NOMO-1 treated with DMSO at 0.1 percent for 48 hours (cell line): ENCODE measurements at regions not wholly inside any gene's neighbourhood (a gene's known extent, or its start where the extent isn't known, plus 50 kb on each side); places are given as distances from the start of the nearest gene placed in this dataset.
A peak's percentile ranks its signal among the peaks of the same experiment; 100 is the strongest.

Experiments used
- DNase-seq: peaks from one replicate; lab custom pipeline; 2025; ENCODE audit not compliant: unreplicated experiment; lab: John Stamatoyannopoulos, UW

- DNase-seq: peak; percentile 90
These were observed 261.4 kb upstream of the KLF4 start for GRCh38 chr9:107750741-107751566.

- peak; percentile 38 for DNase-seq
These were observed 260.3 kb upstream of the KLF4 start for GRCh38 chr9:107749787-107750444.

GRCh38 chr9:107744873-107745272, 255.3 kb upstream of the KLF4 start:
- DNase-seq: no peak

GRCh38 chr9:107742531-107743309, 253.2 kb upstream of the KLF4 start:
- DNase-seq: no peak

- no peak for DNase-seq
These were observed 250.8 kb upstream of the KLF4 start for GRCh38 chr9:107740088-107740980.

- no peak for DNase-seq
These were observed 250.1 kb upstream of the KLF4 start for GRCh38 chr9:107739601-107740082.

GRCh38 chr9:107738789-107739188, 249.2 kb upstream of the KLF4 start:
- DNase-seq: no peak

GRCh38 chr9:107737987-107738743, 248.6 kb upstream of the KLF4 start:
- no peak for DNase-seq

GRCh38 chr9:107737610-107737986, 248.0 kb upstream of the KLF4 start:
- no peak for DNase-seq

- no peak for DNase-seq
These were observed 246.3 kb upstream of the KLF4 start for GRCh38 chr9:107735821-107736220.

GRCh38 chr9:107734256-107735013, 244.9 kb upstream of the KLF4 start:
- no peak for DNase-seq

- no peak for DNase-seq
These were observed 243.9 kb upstream of the KLF4 start for GRCh38 chr9:107733523-107733894.

- DNase-seq: peak; percentile 14
These were observed 243.4 kb upstream of the KLF4 start for GRCh38 chr9:107732781-107733522.

GRCh38 chr9:107731115-107731762, 241.7 kb upstream of the KLF4 start:
- no peak for DNase-seq

GRCh38 chr9:107730666-107731065, 241.1 kb upstream of the KLF4 start:
- DNase-seq: no peak

- no peak for DNase-seq
These were observed 237.7 kb upstream of the KLF4 start for GRCh38 chr9:107727086-107727780.

- no peak for DNase-seq
These were observed 233.4 kb upstream of the KLF4 start for GRCh38 chr9:107723015-107723414.
